OCI-LY7 (cell line): ENCODE measurements at regions not wholly inside any gene's neighbourhood (a gene's known extent, or its start where the extent isn't known, plus 50 kb on each side); places are given as distances from the start of the nearest gene placed in this dataset. TPM values are rescaled to one million over a fixed set of nuclear protein-coding genes. Genes with fewer than 3 reads are reported as not detected.

ENCODE experiments used
- small RNA-seq: library from RNA; depleted of rRNA; stranded (forward); fragments of <200 nt; gene quantifications from one replicate; pipeline ENCODE3, GENCODE V24; 2014

Small RNA genes in the stretch of these regions (small RNA-seq; reads per million reads assigned to genes)
- not detected for gene RNU6-627P
